ENCODE measurements at regions not wholly inside any gene's neighbourhood (a gene's known extent, or its start where the extent isn't known, plus 50 kb on each side); places are given as distances from the start of the nearest gene placed in this dataset.

DNA sequence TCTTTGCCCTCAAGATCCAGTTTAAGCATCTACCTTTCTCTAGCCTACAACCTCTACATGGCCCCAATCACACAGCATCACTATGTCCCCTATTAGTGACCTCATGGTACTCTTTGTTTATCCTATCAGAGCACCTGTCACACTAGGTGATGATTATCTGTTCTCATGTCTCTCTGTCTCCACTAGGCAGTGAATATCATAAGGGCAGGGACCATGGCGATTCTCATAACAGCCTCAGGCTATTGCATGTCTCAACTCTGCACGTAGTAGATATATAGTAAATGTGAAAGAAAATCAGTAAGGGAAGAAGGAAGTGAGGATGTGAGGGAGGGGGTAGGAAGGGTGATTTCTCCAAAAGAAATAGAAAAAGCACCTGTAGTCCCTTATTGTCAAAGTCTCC is 311.0 kb downstream of the NSG2 start:
- no peaks in the 10 kb centered on the region for H3K9me3 ChIP-seq
- intact Hi-C loops (cut with DNase I), result no loop called here
- H3K27me3 ChIP-seq, result no peaks in the 10 kb centered on the region
- DNase-seq (ENCODE audit: low spot score in 2 of 2), result no peak
- H3K27ac ChIP-seq, result no peak overlapping the region
- no peak overlapping the region for H3K4me3 ChIP-seq
- TF ChIP-seq, protein P1, sequence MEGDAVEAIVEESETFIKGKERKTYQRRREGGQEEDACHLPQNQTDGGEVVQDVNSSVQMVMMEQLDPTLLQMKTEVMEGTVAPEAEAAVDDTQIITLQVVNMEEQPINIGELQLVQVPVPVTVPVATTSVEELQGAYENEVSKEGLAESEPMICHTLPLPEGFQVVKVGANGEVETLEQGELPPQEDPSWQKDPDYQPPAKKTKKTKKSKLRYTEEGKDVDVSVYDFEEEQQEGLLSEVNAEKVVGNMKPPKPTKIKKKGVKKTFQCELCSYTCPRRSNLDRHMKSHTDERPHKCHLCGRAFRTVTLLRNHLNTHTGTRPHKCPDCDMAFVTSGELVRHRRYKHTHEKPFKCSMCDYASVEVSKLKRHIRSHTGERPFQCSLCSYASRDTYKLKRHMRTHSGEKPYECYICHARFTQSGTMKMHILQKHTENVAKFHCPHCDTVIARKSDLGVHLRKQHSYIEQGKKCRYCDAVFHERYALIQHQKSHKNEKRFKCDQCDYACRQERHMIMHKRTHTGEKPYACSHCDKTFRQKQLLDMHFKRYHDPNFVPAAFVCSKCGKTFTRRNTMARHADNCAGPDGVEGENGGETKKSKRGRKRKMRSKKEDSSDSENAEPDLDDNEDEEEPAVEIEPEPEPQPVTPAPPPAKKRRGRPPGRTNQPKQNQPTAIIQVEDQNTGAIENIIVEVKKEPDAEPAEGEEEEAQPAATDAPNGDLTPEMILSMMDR (IDR thresholded peaks at IDR 0.05), result no peak
- H3K36me3 ChIP-seq, result no peaks in the 10 kb centered on the region
- no peaks in the 10 kb centered on the region for H3K4me1 ChIP-seq

- H3K27ac ChIP-seq, result no peak overlapping the region
- no peaks in the 10 kb centered on the region for H3K4me1 ChIP-seq
- TF ChIP-seq, protein P1 (IDR thresholded peaks at IDR 0.05), result no peak
- no peak overlapping the region for H3K4me3 ChIP-seq
- H3K36me3 ChIP-seq, result no peaks in the 10 kb centered on the region
- no peak for DNase-seq (ENCODE audit: low spot score in 2 of 2)
- H3K9me3 ChIP-seq, result no peaks in the 10 kb centered on the region
- intact Hi-C loops (cut with DNase I), result no loop called here
- no peaks in the 10 kb centered on the region for H3K27me3 ChIP-seq
Measured at GRCh38 chr5:174358276-174358675, 312.8 kb downstream of the NSG2 start.

GRCh38 chr5:174359071-174359470 is 313.6 kb downstream of the NSG2 start:
- Histone ChIP-seq H3K9me3 (no peaks in the 10 kb centered on the region), H3K4me3 (no peak overlapping the region), H3K27ac (no peak overlapping the region), H3K4me1 (no peaks in the 10 kb centered on the region), H3K36me3 (no peaks in the 10 kb centered on the region), H3K27me3 (no peaks in the 10 kb centered on the region)
- no peak for DNase-seq (ENCODE audit: low spot score in 2 of 2)
- intact Hi-C loops (cut with DNase I), result no loop called here
- TF ChIP-seq, protein P1 (IDR thresholded peaks at IDR 0.05), result no peak

DNA sequence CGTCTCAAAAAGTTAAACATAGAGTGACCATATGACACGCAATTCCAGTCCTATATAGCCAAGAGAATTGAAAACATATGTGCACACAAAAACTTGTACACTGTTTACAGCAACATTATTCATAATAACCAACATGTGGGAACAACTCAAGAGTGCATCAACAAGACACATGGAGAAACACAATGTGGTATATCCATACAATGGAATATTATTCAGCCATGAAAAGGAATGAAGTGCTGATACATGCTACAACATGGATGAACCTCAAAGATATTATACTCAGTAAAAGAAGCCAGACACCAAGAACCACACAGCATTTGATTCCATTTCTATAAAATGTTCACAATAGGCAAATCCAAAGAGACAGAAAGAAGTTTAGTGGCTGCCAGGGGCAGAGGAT is 317.0 kb downstream of the NSG2 start:
- intact Hi-C loops (cut with DNase I), result no loop called here
- no peaks in the 10 kb centered on the region for H3K27me3 ChIP-seq
- DNase-seq (ENCODE audit: low spot score in 2 of 2), result no peak
- TF ChIP-seq, protein P1 (IDR thresholded peaks at IDR 0.05), result no peak
- H3K9me3 ChIP-seq, result no peaks in the 10 kb centered on the region
- H3K27ac ChIP-seq, result no peak overlapping the region
- H3K4me3 ChIP-seq, result no peak overlapping the region
- H3K36me3 ChIP-seq, result no peaks in the 10 kb centered on the region
- H3K4me1 ChIP-seq, result no peaks in the 10 kb centered on the region

- Histone ChIP-seq H3K27ac (no peak overlapping the region), H3K36me3 (no peaks in the 10 kb centered on the region), H3K27me3 (no peaks in the 10 kb centered on the region), H3K4me1 (no peaks in the 10 kb centered on the region), H3K4me3 (no peak overlapping the region), H3K9me3 (no peaks in the 10 kb centered on the region)
- TF ChIP-seq, protein P1 (IDR thresholded peaks at IDR 0.05), result no peak
- intact Hi-C loops (cut with DNase I), result no loop called here
- no peak for DNase-seq (ENCODE audit: low spot score in 2 of 2)
Measured at GRCh38 chr5:174363934-174364333, 318.4 kb downstream of the NSG2 start.

- Histone ChIP-seq H3K27ac (no peak overlapping the region), H3K4me3 (no peak overlapping the region), H3K9me3 (no peaks in the 10 kb centered on the region), H3K27me3 (no peaks in the 10 kb centered on the region), H3K36me3 (no peaks in the 10 kb centered on the region), H3K4me1 (no peaks in the 10 kb centered on the region)
- intact Hi-C loops (cut with DNase I), result no loop called here
- TF ChIP-seq, protein P1 (IDR thresholded peaks at IDR 0.05), result no peak
- DNase-seq (ENCODE audit: low spot score in 2 of 2), result no peak
Measured at GRCh38 chr5:174364676-174365075, 319.2 kb downstream of the NSG2 start.
